CD14-positive monocyte (primary cell): ENCODE measurements at regions not wholly inside any gene's neighbourhood (a gene's known extent, or its start where the extent isn't known, plus 50 kb on each side); places are given as distances from the start of the nearest gene placed in this dataset.

ENCODE experiments used
- DNase-seq, 3 donors: peaks; one replicate each; pipeline ENCODE4 v3.0.0-alpha.2; 2011 to 2022
- H2AFZ ChIP-seq: 2 replicates; pipeline ENCODE4 v1.6.0; 2012; ENCODE audit warnings: mild to moderate bottlenecking, low read depth, low read length, inconsistent platforms; ENCODE audit not compliant: insufficient read depth, poor library complexity, severe bottlenecking
- H3K27ac ChIP-seq, 2 donors: 1 replicate in 1 of 2; 2 replicates in 1 of 2; pipeline ENCODE4 v1.5.1; 2012 to 2013; ENCODE audit warnings: low read length in 2 of 2, control low read depth in 1 of 2, inconsistent platforms in 1 of 2, low read depth in 1 of 2, mild to moderate bottlenecking in 1 of 2
- H3K27me3 ChIP-seq, 2 donors: one replicate each; pipeline versions ENCODE4 v1.6.0 to v1.6.1; 2011 to 2013; ENCODE audit warnings: low read length in 2 of 2; ENCODE audit not compliant: control insufficient read depth in 2 of 2, insufficient read depth in 2 of 2
- H3K36me3 ChIP-seq, 2 donors: replicated peaks in 1 of 2; 1 replicate in 1 of 2; 2 replicates in 1 of 2; pipeline versions ENCODE4 v1.5.1 to v1.6.1; 2012 to 2013; ENCODE audit warnings: low read length in 2 of 2, control low read depth in 1 of 2, inconsistent platforms in 1 of 2, mild to moderate bottlenecking in 1 of 2; ENCODE audit not compliant: insufficient read depth in 2 of 2, control insufficient read depth in 1 of 2
- H3K4me1 ChIP-seq, 2 donors: 1 replicate in 1 of 2; 2 replicates in 1 of 2; pipeline versions ENCODE4 v1.5.1 to v1.6.1; 2012 to 2013; ENCODE audit warnings: low read length in 2 of 2, control low read depth in 1 of 2, inconsistent platforms in 1 of 2, mild to moderate bottlenecking in 1 of 2, moderate library complexity in 1 of 2; ENCODE audit not compliant: insufficient read depth in 2 of 2, control insufficient read depth in 1 of 2
- H3K4me2 ChIP-seq: replicated peaks from 2 replicates; pipeline ENCODE3; 2012; ENCODE audit warnings: low read length, moderate library complexity, mild to moderate bottlenecking; ENCODE audit not compliant: poor library complexity, severe bottlenecking; ENCODE audit errors: extremely low read depth
- H3K4me3 ChIP-seq, 3 experiments: fragments of 200-600 bp in 1 of 3; sonication (generic) in 1 of 3; replicated peaks in 1 of 3; 1 replicate in 2 of 3; 2 replicates in 1 of 3; pipeline ENCODE4 v1.5.1; 2011 to 2013; ENCODE audit warnings: low read length in 3 of 3, mild to moderate bottlenecking in 3 of 3, control low read depth in 2 of 3, low read depth in 2 of 3, inconsistent platforms in 1 of 3, moderate library complexity in 1 of 3
- H3K79me2 ChIP-seq: 2 replicates; pipeline ENCODE4 v1.6.0; 2012; ENCODE audit warnings: mild to moderate bottlenecking, control low read depth, inconsistent platforms, low read length, moderate library complexity; ENCODE audit not compliant: insufficient read depth
- H3K9ac ChIP-seq: 2 replicates; pipeline ENCODE4 v1.6.0; 2017; ENCODE audit warnings: low read length, mild to moderate bottlenecking; ENCODE audit not compliant: insufficient read depth, poor library complexity, severe bottlenecking
- H3K9me3 ChIP-seq, 2 donors: replicated peaks in 1 of 2; 1 replicate in 1 of 2; 2 replicates in 1 of 2; pipeline versions ENCODE4 v1.5.1 to v1.6.1; 2012 to 2013; ENCODE audit warnings: low read length in 2 of 2, control low read depth in 1 of 2; ENCODE audit not compliant: control insufficient read depth in 1 of 2, insufficient read depth in 1 of 2
- H4K20me1 ChIP-seq: 2 replicates; pipeline ENCODE4 v1.6.0; 2012; ENCODE audit warnings: mild to moderate bottlenecking, low read length, control low read depth, moderate library complexity; ENCODE audit not compliant: insufficient read depth
- H3K27ac Mint-ChIP-seq, 7 donors: one replicate each; pipeline ENCODE4 v1.8.0; 2020; ENCODE audit warnings: mild to moderate bottlenecking in 7 of 7, mixed read lengths in 7 of 7, moderate library complexity in 6 of 7, inconsistent platforms in 2 of 7
- H3K27me3 Mint-ChIP-seq, 3 donors: one replicate each; pipeline ENCODE4 v1.8.0; 2021 to 2022; ENCODE audit warnings: low read depth in 3 of 3, mild to moderate bottlenecking in 3 of 3, mixed read lengths in 3 of 3, moderate library complexity in 3 of 3, inconsistent platforms in 1 of 3
- H3K36me3 Mint-ChIP-seq, 2 donors: one replicate each; pipeline ENCODE4 v1.8.0; 2020; ENCODE audit warnings: mixed read lengths in 2 of 2, inconsistent platforms in 1 of 2, mild to moderate bottlenecking in 1 of 2
- H3K4me1 Mint-ChIP-seq: one replicate; pipeline ENCODE4 v1.8.0; 2020; ENCODE audit warnings: mild to moderate bottlenecking, mixed read lengths
- H3K4me3 Mint-ChIP-seq, 2 donors: one replicate each; pipeline ENCODE4 v1.8.0; 2020; ENCODE audit warnings: mild to moderate bottlenecking in 2 of 2, mixed read lengths in 2 of 2, moderate library complexity in 1 of 2
- H3K9me3 Mint-ChIP-seq, 7 donors: one replicate each; pipeline ENCODE4 v1.8.0; 2020 to 2022; ENCODE audit warnings: mixed read lengths in 7 of 7, mild to moderate bottlenecking in 6 of 7, moderate library complexity in 6 of 7, inconsistent platforms in 2 of 7
- CTCF ChIP-seq: fragments of 200-600 bp; IDR thresholded peaks from one replicate; pipeline ENCODE4 v1.8.0; 2022; ENCODE audit warnings: antibody characterized with exemption, mild to moderate bottlenecking
- WGBS: methylation state at CpG from one replicate; pipeline ENCODE4 v1.1.5; 2013; ENCODE audit warnings: missing lambda C conversion rate; ENCODE audit not compliant: insufficient coverage; 5-methylcytosine and 5-hydroxymethylcytosine counted together
- intact Hi-C, 2 donors: fragments of 100-400 bp; cut with micrococcal nuclease; formaldehyde crosslinking; loops; one replicate each; pipeline versions ENCODE4 v1.15.0 to v1.15.1; 2023

GRCh38 chr1:199082778-199083389 lies 444.0 kb downstream of the PTPRC start:
- no peaks in the 10 kb centered on the region for H4K20me1 ChIP-seq
- no peak overlapping the region for H3K4me3 ChIP-seq
- H3K4me1 ChIP-seq = no peaks in the 10 kb centered on the region
- no peak for TF ChIP-seq CTCF
- no peaks in the 10 kb centered on the region for H3K79me2 ChIP-seq
- H2AFZ ChIP-seq = no peak overlapping the region
- DNase-seq = no peak
- peaks cover 2% of the 10 kb centered on the region for H3K4me1 Mint-ChIP-seq
- H3K36me3 ChIP-seq = no peaks in the 10 kb centered on the region
- H3K27ac ChIP-seq = no peak overlapping the region
- H3K4me2 ChIP-seq = no peak overlapping the region
- no peaks in the 10 kb centered on the region for H3K27me3 Mint-ChIP-seq
- no peak overlapping the region for H3K4me3 Mint-ChIP-seq
- WGBS = 100% methylated on average over 2 of the region's 5 CpGs
- intact Hi-C loops = no loop called here
- peaks cover 0 to 2% of the 10 kb centered on the region in 2 donors for H3K36me3 Mint-ChIP-seq
- H3K9ac ChIP-seq = no peak overlapping the region
- peaks cover 0 to 2% (median 0%) of the 10 kb centered on the region in 7 donors for H3K9me3 Mint-ChIP-seq
- H3K9me3 ChIP-seq = no peaks in the 10 kb centered on the region
- no peak overlapping the region for H3K27ac Mint-ChIP-seq
- H3K27me3 ChIP-seq = no peaks in the 10 kb centered on the region

GRCh38 chr1:199083680-199084079 lies 444.8 kb downstream of the PTPRC start:
- H3K4me3 Mint-ChIP-seq = no peak overlapping the region
- H3K36me3 Mint-ChIP-seq = peaks cover 0 to 2% of the 10 kb centered on the region in 2 donors
- TF ChIP-seq CTCF = no peak
- no peak overlapping the region for H3K4me2 ChIP-seq
- H3K9ac ChIP-seq = no peak overlapping the region
- no peaks in the 10 kb centered on the region for H3K79me2 ChIP-seq
- H3K27me3 ChIP-seq = no peaks in the 10 kb centered on the region
- peaks cover 2% of the 10 kb centered on the region for H3K4me1 Mint-ChIP-seq
- no peak for DNase-seq
- no peaks in the 10 kb centered on the region for H3K27me3 Mint-ChIP-seq
- no peaks in the 10 kb centered on the region for H4K20me1 ChIP-seq
- no peak overlapping the region for H2AFZ ChIP-seq
- intact Hi-C loops = no loop called here
- no peaks in the 10 kb centered on the region for H3K4me1 ChIP-seq
- no peak overlapping the region for H3K27ac Mint-ChIP-seq
- H3K36me3 ChIP-seq = no peaks in the 10 kb centered on the region
- peaks cover 0 to 2% (median 0%) of the 10 kb centered on the region in 7 donors for H3K9me3 Mint-ChIP-seq
- H3K27ac ChIP-seq = no peak overlapping the region
- no peaks in the 10 kb centered on the region for H3K9me3 ChIP-seq
- no peak overlapping the region for H3K4me3 ChIP-seq
